CD14-positive monocyte (primary cell): ENCODE measurements at regions not wholly inside any gene's neighbourhood (a gene's known extent, or its start where the extent isn't known, plus 50 kb on each side); places are given as distances from the start of the nearest gene placed in this dataset.

ENCODE experiments used
- DNase-seq, 3 donors: peaks; one replicate each; pipeline ENCODE4 v3.0.0-alpha.2; 2011 to 2022
- H2AFZ ChIP-seq: 2 replicates; pipeline ENCODE4 v1.6.0; 2012; ENCODE audit warnings: mild to moderate bottlenecking, low read depth, low read length, inconsistent platforms; ENCODE audit not compliant: insufficient read depth, poor library complexity, severe bottlenecking
- H3K27ac ChIP-seq, 2 donors: 1 replicate in 1 of 2; 2 replicates in 1 of 2; pipeline ENCODE4 v1.5.1; 2012 to 2013; ENCODE audit warnings: low read length in 2 of 2, control low read depth in 1 of 2, inconsistent platforms in 1 of 2, low read depth in 1 of 2, mild to moderate bottlenecking in 1 of 2
- H3K27me3 ChIP-seq, 2 donors: one replicate each; pipeline versions ENCODE4 v1.6.0 to v1.6.1; 2011 to 2013; ENCODE audit warnings: low read length in 2 of 2; ENCODE audit not compliant: control insufficient read depth in 2 of 2, insufficient read depth in 2 of 2
- H3K36me3 ChIP-seq, 2 donors: replicated peaks in 1 of 2; 1 replicate in 1 of 2; 2 replicates in 1 of 2; pipeline versions ENCODE4 v1.5.1 to v1.6.1; 2012 to 2013; ENCODE audit warnings: low read length in 2 of 2, control low read depth in 1 of 2, inconsistent platforms in 1 of 2, mild to moderate bottlenecking in 1 of 2; ENCODE audit not compliant: insufficient read depth in 2 of 2, control insufficient read depth in 1 of 2
- H3K4me1 ChIP-seq, 2 donors: 1 replicate in 1 of 2; 2 replicates in 1 of 2; pipeline versions ENCODE4 v1.5.1 to v1.6.1; 2012 to 2013; ENCODE audit warnings: low read length in 2 of 2, control low read depth in 1 of 2, inconsistent platforms in 1 of 2, mild to moderate bottlenecking in 1 of 2, moderate library complexity in 1 of 2; ENCODE audit not compliant: insufficient read depth in 2 of 2, control insufficient read depth in 1 of 2
- H3K4me2 ChIP-seq: replicated peaks from 2 replicates; pipeline ENCODE3; 2012; ENCODE audit warnings: low read length, moderate library complexity, mild to moderate bottlenecking; ENCODE audit not compliant: poor library complexity, severe bottlenecking; ENCODE audit errors: extremely low read depth
- H3K4me3 ChIP-seq, 3 experiments: fragments of 200-600 bp in 1 of 3; sonication (generic) in 1 of 3; replicated peaks in 1 of 3; 1 replicate in 2 of 3; 2 replicates in 1 of 3; pipeline ENCODE4 v1.5.1; 2011 to 2013; ENCODE audit warnings: low read length in 3 of 3, mild to moderate bottlenecking in 3 of 3, control low read depth in 2 of 3, low read depth in 2 of 3, inconsistent platforms in 1 of 3, moderate library complexity in 1 of 3
- H3K79me2 ChIP-seq: 2 replicates; pipeline ENCODE4 v1.6.0; 2012; ENCODE audit warnings: mild to moderate bottlenecking, control low read depth, inconsistent platforms, low read length, moderate library complexity; ENCODE audit not compliant: insufficient read depth
- H3K9ac ChIP-seq: 2 replicates; pipeline ENCODE4 v1.6.0; 2017; ENCODE audit warnings: low read length, mild to moderate bottlenecking; ENCODE audit not compliant: insufficient read depth, poor library complexity, severe bottlenecking
- H3K9me3 ChIP-seq, 2 donors: replicated peaks in 1 of 2; 1 replicate in 1 of 2; 2 replicates in 1 of 2; pipeline versions ENCODE4 v1.5.1 to v1.6.1; 2012 to 2013; ENCODE audit warnings: low read length in 2 of 2, control low read depth in 1 of 2; ENCODE audit not compliant: control insufficient read depth in 1 of 2, insufficient read depth in 1 of 2
- H4K20me1 ChIP-seq: 2 replicates; pipeline ENCODE4 v1.6.0; 2012; ENCODE audit warnings: mild to moderate bottlenecking, low read length, control low read depth, moderate library complexity; ENCODE audit not compliant: insufficient read depth
- H3K27ac Mint-ChIP-seq, 7 donors: one replicate each; pipeline ENCODE4 v1.8.0; 2020; ENCODE audit warnings: mild to moderate bottlenecking in 7 of 7, mixed read lengths in 7 of 7, moderate library complexity in 6 of 7, inconsistent platforms in 2 of 7
- H3K27me3 Mint-ChIP-seq, 3 donors: one replicate each; pipeline ENCODE4 v1.8.0; 2021 to 2022; ENCODE audit warnings: low read depth in 3 of 3, mild to moderate bottlenecking in 3 of 3, mixed read lengths in 3 of 3, moderate library complexity in 3 of 3, inconsistent platforms in 1 of 3
- H3K36me3 Mint-ChIP-seq, 2 donors: one replicate each; pipeline ENCODE4 v1.8.0; 2020; ENCODE audit warnings: mixed read lengths in 2 of 2, inconsistent platforms in 1 of 2, mild to moderate bottlenecking in 1 of 2
- H3K4me1 Mint-ChIP-seq: one replicate; pipeline ENCODE4 v1.8.0; 2020; ENCODE audit warnings: mild to moderate bottlenecking, mixed read lengths
- H3K4me3 Mint-ChIP-seq, 2 donors: one replicate each; pipeline ENCODE4 v1.8.0; 2020; ENCODE audit warnings: mild to moderate bottlenecking in 2 of 2, mixed read lengths in 2 of 2, moderate library complexity in 1 of 2
- H3K9me3 Mint-ChIP-seq, 7 donors: one replicate each; pipeline ENCODE4 v1.8.0; 2020 to 2022; ENCODE audit warnings: mixed read lengths in 7 of 7, mild to moderate bottlenecking in 6 of 7, moderate library complexity in 6 of 7, inconsistent platforms in 2 of 7
- WGBS: methylation state at CpG from one replicate; pipeline ENCODE4 v1.1.5; 2013; ENCODE audit warnings: missing lambda C conversion rate; ENCODE audit not compliant: insufficient coverage; 5-methylcytosine and 5-hydroxymethylcytosine counted together
- intact Hi-C, 2 donors: fragments of 100-400 bp; cut with micrococcal nuclease; formaldehyde crosslinking; loops; one replicate each; pipeline versions ENCODE4 v1.15.0 to v1.15.1; 2023
- TF ChIP-seq, protein P1 (sequence below): fragments of 200-600 bp; IDR thresholded peaks from one replicate; pipeline ENCODE4 v1.8.0; 2022; ENCODE audit warnings: antibody characterized with exemption, mild to moderate bottlenecking

DNA sequence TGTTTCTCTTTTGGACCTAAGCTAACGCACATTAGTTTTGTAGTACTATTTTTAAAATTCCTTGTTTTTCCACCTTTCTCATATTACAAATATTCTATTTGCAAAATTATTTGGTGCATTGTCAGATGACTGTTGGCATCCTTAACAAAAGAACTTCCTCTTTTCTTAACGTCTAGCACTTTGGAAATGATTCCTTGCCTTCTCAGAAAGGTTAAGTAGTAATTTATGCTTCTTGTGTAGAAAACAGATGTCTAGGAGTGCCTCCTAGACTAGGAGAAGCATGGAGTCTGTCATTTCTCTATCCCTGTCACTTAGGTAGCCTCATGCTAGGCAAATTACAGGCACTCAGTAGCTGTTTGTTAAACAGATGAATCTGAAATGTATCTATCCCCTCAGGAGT lies 64.4 kb downstream of the HSPA13 start:
- no peak overlapping the region for H3K4me2 ChIP-seq
- H3K9me3 ChIP-seq = no peaks in the 10 kb centered on the region
- H3K4me3 ChIP-seq = no peak overlapping the region
- no peak overlapping the region for H3K27ac ChIP-seq
- no peaks in the 10 kb centered on the region for H4K20me1 ChIP-seq
- H2AFZ ChIP-seq = peak overlapping the region; percentile 56
- TF ChIP-seq, protein P1, sequence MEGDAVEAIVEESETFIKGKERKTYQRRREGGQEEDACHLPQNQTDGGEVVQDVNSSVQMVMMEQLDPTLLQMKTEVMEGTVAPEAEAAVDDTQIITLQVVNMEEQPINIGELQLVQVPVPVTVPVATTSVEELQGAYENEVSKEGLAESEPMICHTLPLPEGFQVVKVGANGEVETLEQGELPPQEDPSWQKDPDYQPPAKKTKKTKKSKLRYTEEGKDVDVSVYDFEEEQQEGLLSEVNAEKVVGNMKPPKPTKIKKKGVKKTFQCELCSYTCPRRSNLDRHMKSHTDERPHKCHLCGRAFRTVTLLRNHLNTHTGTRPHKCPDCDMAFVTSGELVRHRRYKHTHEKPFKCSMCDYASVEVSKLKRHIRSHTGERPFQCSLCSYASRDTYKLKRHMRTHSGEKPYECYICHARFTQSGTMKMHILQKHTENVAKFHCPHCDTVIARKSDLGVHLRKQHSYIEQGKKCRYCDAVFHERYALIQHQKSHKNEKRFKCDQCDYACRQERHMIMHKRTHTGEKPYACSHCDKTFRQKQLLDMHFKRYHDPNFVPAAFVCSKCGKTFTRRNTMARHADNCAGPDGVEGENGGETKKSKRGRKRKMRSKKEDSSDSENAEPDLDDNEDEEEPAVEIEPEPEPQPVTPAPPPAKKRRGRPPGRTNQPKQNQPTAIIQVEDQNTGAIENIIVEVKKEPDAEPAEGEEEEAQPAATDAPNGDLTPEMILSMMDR = no peak
- intact Hi-C loops = no loop called here
- H3K27me3 ChIP-seq = no peaks in the 10 kb centered on the region
- H3K27ac Mint-ChIP-seq = no peak overlapping the region
- no peaks in the 10 kb centered on the region for H3K36me3 ChIP-seq
- no peaks in the 10 kb centered on the region for H3K36me3 Mint-ChIP-seq
- no peaks in the 10 kb centered on the region for H3K4me1 ChIP-seq
- H3K4me1 Mint-ChIP-seq = peaks cover 2% of the 10 kb centered on the region
- H3K79me2 ChIP-seq = no peaks in the 10 kb centered on the region
- no CpG with 5 or more reads among the region's 2 CpGs for WGBS
- no peak overlapping the region for H3K4me3 Mint-ChIP-seq
- DNase-seq = peak in 1 of 3 donors; percentile 3
- H3K9me3 Mint-ChIP-seq = peaks cover 0 to 5% (median 0%) of the 10 kb centered on the region in 7 donors
- peaks cover 0 to 1% (median 0%) of the 10 kb centered on the region in 3 donors for H3K27me3 Mint-ChIP-seq
- H3K9ac ChIP-seq = no peak overlapping the region

- Mint-ChIP-seq H3K4me3 (no peak overlapping the region), H3K4me1 (peaks cover 4% of the 10 kb centered on the region), H3K9me3 (peaks cover 0 to 5% (median 0%) of the 10 kb centered on the region in 7 donors), H3K36me3 (no peaks in the 10 kb centered on the region), H3K27ac (no peak overlapping the region), H3K27me3 (peaks cover 0 to 1% (median 0%) of the 10 kb centered on the region in 3 donors)
- H3K27ac ChIP-seq = no peak overlapping the region
- H2AFZ ChIP-seq = no peak overlapping the region
- no peaks in the 10 kb centered on the region for H3K36me3 ChIP-seq
- H4K20me1 ChIP-seq = no peaks in the 10 kb centered on the region
- H3K9me3 ChIP-seq = no peaks in the 10 kb centered on the region
- intact Hi-C loops = no loop called here
- no peaks in the 10 kb centered on the region for H3K79me2 ChIP-seq
- H3K4me2 ChIP-seq = no peak overlapping the region
- no peak overlapping the region for H3K4me3 ChIP-seq
- H3K9ac ChIP-seq = no peak overlapping the region
- TF ChIP-seq, protein P1 = no peak
- H3K27me3 ChIP-seq = no peaks in the 10 kb centered on the region
- no peaks in the 10 kb centered on the region for H3K4me1 ChIP-seq
- no peak for DNase-seq
- WGBS = no CpG with 5 or more reads among the region's 4 CpGs
These were observed 65.4 kb downstream of the HSPA13 start for GRCh38 chr21:14317507-14317906.
